B cell (primary cell): ENCODE measurements at regions not wholly inside any gene's neighbourhood (a gene's known extent, or its start where the extent isn't known, plus 50 kb on each side); places are given as distances from the start of the nearest gene placed in this dataset.

Source experiments
- ATAC-seq: fragments of 200-7000 bp; cut with Tn5 transposase; one replicate; pipeline ENCODE4 v1.10.0; 2021; ENCODE audit warnings: low read depth, mild to moderate bottlenecking, moderate number of reproducible peaks, moderate library complexity
- CTCF ChIA-PET: fragments of 350-600 bp; sonication (Branson Sonifier 250); formaldehyde crosslinking; loops from one replicate; lab custom pipeline; 2021; ENCODE audit warnings: antibody characterized with exemption, inconsistent platforms; lab: Charles Lee
- POLR2A ChIA-PET: fragments of 350-600 bp; sonication (Branson Sonifier 250); formaldehyde crosslinking; loops from one replicate; lab custom pipeline; 2021; ENCODE audit warnings: antibody characterized with exemption; lab: Charles Lee
- DNase-seq: peaks from one replicate; pipeline ENCODE4 v3.0.0; 2013
- H2AFZ ChIP-seq: 2 replicates; pipeline ENCODE4 v1.6.1; 2012; ENCODE audit warnings: mild to moderate bottlenecking, low read depth, low read length; ENCODE audit not compliant: insufficient read depth, poor library complexity, severe bottlenecking
- H3K27ac ChIP-seq, 2 donors: 1 replicate in 1 of 2; 2 replicates in 1 of 2; pipeline ENCODE4 v1.5.1; 2012 to 2013; ENCODE audit warnings: low read length in 2 of 2, mild to moderate bottlenecking in 2 of 2, moderate library complexity in 1 of 2
- H3K27me3 ChIP-seq, 4 experiments: fragments of 200-600 bp in 1 of 4; sonication (generic) in 1 of 4; replicated peaks in 1 of 4; 1 replicate in 2 of 4; 2 replicates in 2 of 4; pipeline versions ENCODE4 v1.6.1 to v1.7.0; 2013 to 2016; ENCODE audit warnings: low read length in 3 of 4, mild to moderate bottlenecking in 2 of 4, mixed read lengths in 1 of 4, moderate library complexity in 1 of 4; ENCODE audit not compliant: insufficient read depth in 4 of 4, control insufficient read depth in 3 of 4; ENCODE audit errors: control extremely low read depth in 1 of 4
- H3K36me3 ChIP-seq, 2 experiments: replicated peaks in 1 of 2; 1 replicate in 1 of 2; 2 replicates in 1 of 2; pipeline versions ENCODE4 v1.6.1 to v1.7.1; 2013; ENCODE audit warnings: low read length in 1 of 2; ENCODE audit not compliant: insufficient read depth in 2 of 2, control insufficient read depth in 1 of 2; ENCODE audit errors: control extremely low read depth in 1 of 2, extremely low read depth in 1 of 2
- H3K4me1 ChIP-seq, 2 donors: fragments of 200-600 bp in 1 of 2; sonication (generic) in 1 of 2; 1 replicate in 1 of 2; 2 replicates in 1 of 2; pipeline versions ENCODE4 v1.5.1 to v1.6.1; 2013 to 2017; ENCODE audit warnings: low read length in 2 of 2; ENCODE audit not compliant: control insufficient read depth in 2 of 2, insufficient read depth in 2 of 2
- H3K4me2 ChIP-seq: replicated peaks from 2 replicates; pipeline ENCODE3; 2012; ENCODE audit warnings: mild to moderate bottlenecking, low read depth, low read length; ENCODE audit not compliant: poor library complexity, severe bottlenecking
- H3K4me3 ChIP-seq, 5 experiments: fragments of 200-600 bp in 1 of 5; sonication (generic) in 1 of 5; 1 replicate in 3 of 5; 2 replicates in 2 of 5; pipeline versions ENCODE4 v1.5.1 to v1.7.0; 2011 to 2016; ENCODE audit warnings: low read length in 4 of 5, mild to moderate bottlenecking in 4 of 5, low read depth in 2 of 5, control low read depth in 1 of 5, moderate library complexity in 1 of 5; ENCODE audit not compliant: insufficient read depth in 1 of 5; ENCODE audit errors: control extremely low read depth in 1 of 5, extremely low read depth in 1 of 5
- H3K79me2 ChIP-seq: fragments of 200-600 bp; sonication (generic); one replicate; pipeline ENCODE4 v1.6.0; 2016; ENCODE audit warnings: low read length; ENCODE audit not compliant: control insufficient read depth, insufficient read depth
- H3K9ac ChIP-seq: fragments of 200-600 bp; sonication (generic); 2 replicates; pipeline ENCODE4 v1.6.1; 2017; ENCODE audit warnings: mild to moderate bottlenecking, low read length, moderate library complexity
- H3K9me3 ChIP-seq, 3 donors: one replicate each; pipeline versions ENCODE4 v1.6.1 to v1.7.1; 2013; ENCODE audit warnings: low read length in 2 of 3; ENCODE audit not compliant: control insufficient read depth in 2 of 3, insufficient read depth in 1 of 3; ENCODE audit errors: control extremely low read depth in 1 of 3
- H4K20me1 ChIP-seq: 2 replicates; pipeline ENCODE4 v1.6.0; 2012; ENCODE audit warnings: mild to moderate bottlenecking, low read length; ENCODE audit not compliant: insufficient read depth, control insufficient read depth, poor library complexity, severe bottlenecking
- H3K27ac Mint-ChIP-seq: one replicate; pipeline ENCODE4 v1.8.0; 2021; ENCODE audit warnings: mixed read lengths
- H3K27me3 Mint-ChIP-seq: one replicate; pipeline ENCODE4 v1.8.0; 2021; ENCODE audit warnings: mixed read lengths
- H3K4me1 Mint-ChIP-seq: one replicate; pipeline ENCODE4 v1.8.0; 2021; ENCODE audit warnings: mixed read lengths
- H3K4me3 Mint-ChIP-seq: one replicate; pipeline ENCODE4 v1.8.0; 2021; ENCODE audit warnings: mixed read lengths
- H3K9me3 Mint-ChIP-seq: one replicate; pipeline ENCODE4 v1.8.0; 2022; ENCODE audit warnings: mixed read lengths; ENCODE audit not compliant: insufficient read depth
- EZH2 ChIP-seq: IDR thresholded peaks from 2 replicates; pipeline ENCODE4 v1.6.1; 2012; ENCODE audit warnings: borderline replicate concordance, low read depth, mild to moderate bottlenecking, moderate library complexity, low read length; ENCODE audit not compliant: insufficient read depth, poor library complexity, severe bottlenecking
- WGBS: methylation state at CpG from one replicate; pipeline ENCODE4 v1.1.5; 2013; ENCODE audit warnings: missing lambda C conversion rate; ENCODE audit not compliant: insufficient coverage; 5-methylcytosine and 5-hydroxymethylcytosine counted together
- intact Hi-C: fragments of 100-400 bp; cut with micrococcal nuclease; formaldehyde crosslinking; loops from one replicate; pipeline ENCODE4 v1.10.0; 2022
- TF ChIP-seq, protein P1 (sequence below): fragments of 200-600 bp; IDR thresholded peaks from one replicate; pipeline ENCODE4 v1.8.0; 2022; ENCODE audit warnings: antibody characterized with exemption, mild to moderate bottlenecking

DNA sequence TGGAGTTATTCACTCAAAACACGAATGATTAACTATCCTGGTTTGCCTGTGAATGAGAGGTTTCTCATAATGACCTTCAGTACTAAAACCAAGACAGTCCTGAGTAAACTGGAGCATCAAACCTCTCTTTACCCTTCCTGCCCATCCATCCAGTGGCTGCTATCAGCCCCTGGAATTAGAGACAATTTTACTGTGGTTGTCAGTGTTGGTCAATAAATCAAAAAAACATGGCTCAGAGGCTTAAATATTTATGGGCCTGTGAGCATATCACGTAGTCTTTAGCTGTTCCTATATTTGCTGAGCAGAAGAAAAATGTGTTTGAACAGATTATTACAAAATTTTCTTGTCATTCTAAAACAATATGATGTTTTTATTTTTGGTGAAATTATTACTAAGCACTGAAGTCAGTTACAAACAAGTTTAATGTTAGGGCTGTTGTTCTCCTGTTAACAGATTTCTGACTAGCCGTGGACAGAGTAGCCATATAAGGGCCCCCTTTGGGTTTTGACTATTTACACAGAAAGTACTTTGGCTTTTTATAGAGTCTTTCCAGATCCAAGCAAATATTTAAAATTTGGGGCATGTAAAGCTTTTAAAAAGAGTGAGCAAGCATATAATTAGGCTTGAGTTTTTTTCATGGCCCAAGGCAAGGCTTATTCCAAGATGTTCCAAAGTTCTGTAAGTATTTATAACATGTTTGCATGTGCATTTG is 580.9 kb downstream of the DIPK2A start:
- H3K9me3 ChIP-seq, result no peaks in the 10 kb centered on the region
- no peak overlapping the region for H3K27ac Mint-ChIP-seq
- no CpG with 5 or more reads among the region's 3 CpGs for WGBS
- no peaks in the 10 kb centered on the region for H3K4me1 ChIP-seq
- ATAC-seq (no peak), DNase-seq (no peak)
- H3K4me2 ChIP-seq, result no peak overlapping the region
- H3K27me3 ChIP-seq, result no peaks in the 10 kb centered on the region
- no peak overlapping the region for H3K4me3 ChIP-seq
- H3K9ac ChIP-seq, result no peak overlapping the region
- H3K9me3 Mint-ChIP-seq, result no peaks in the 10 kb centered on the region
- TF ChIP-seq EZH2, result no peak
- TF ChIP-seq, protein P1, sequence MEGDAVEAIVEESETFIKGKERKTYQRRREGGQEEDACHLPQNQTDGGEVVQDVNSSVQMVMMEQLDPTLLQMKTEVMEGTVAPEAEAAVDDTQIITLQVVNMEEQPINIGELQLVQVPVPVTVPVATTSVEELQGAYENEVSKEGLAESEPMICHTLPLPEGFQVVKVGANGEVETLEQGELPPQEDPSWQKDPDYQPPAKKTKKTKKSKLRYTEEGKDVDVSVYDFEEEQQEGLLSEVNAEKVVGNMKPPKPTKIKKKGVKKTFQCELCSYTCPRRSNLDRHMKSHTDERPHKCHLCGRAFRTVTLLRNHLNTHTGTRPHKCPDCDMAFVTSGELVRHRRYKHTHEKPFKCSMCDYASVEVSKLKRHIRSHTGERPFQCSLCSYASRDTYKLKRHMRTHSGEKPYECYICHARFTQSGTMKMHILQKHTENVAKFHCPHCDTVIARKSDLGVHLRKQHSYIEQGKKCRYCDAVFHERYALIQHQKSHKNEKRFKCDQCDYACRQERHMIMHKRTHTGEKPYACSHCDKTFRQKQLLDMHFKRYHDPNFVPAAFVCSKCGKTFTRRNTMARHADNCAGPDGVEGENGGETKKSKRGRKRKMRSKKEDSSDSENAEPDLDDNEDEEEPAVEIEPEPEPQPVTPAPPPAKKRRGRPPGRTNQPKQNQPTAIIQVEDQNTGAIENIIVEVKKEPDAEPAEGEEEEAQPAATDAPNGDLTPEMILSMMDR, result no peak
- H3K27me3 Mint-ChIP-seq, result no peaks in the 10 kb centered on the region
- intact Hi-C loops, result no loop called here
- H3K79me2 ChIP-seq, result no peaks in the 10 kb centered on the region
- no peaks in the 10 kb centered on the region for H4K20me1 ChIP-seq
- no peak overlapping the region for H2AFZ ChIP-seq
- POLR2A ChIA-PET, result no interaction called here
- H3K4me1 Mint-ChIP-seq, result no peaks in the 10 kb centered on the region
- CTCF ChIA-PET, result no interaction called here
- H3K4me3 Mint-ChIP-seq, result no peak overlapping the region
- no peak overlapping the region for H3K27ac ChIP-seq
- H3K36me3 ChIP-seq, result no peaks in the 10 kb centered on the region

DNA sequence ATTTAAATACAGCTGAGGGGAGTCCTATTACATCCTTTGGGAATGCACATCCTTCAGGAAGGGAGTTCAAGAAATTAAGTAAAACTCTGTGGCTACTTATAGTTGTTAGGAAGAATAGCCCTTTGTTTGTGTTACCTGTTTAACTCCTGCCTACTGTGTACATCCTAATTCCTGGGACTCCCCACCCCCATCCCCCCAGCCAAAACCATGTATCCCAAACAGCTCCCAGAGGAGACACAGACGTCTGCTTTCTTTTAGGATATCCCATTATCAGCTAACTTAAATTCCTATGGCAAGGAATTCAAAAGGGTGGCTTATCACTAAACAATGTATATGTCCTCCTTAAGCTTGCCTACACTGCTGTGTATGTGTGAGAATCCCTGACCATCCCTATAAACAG is 581.7 kb downstream of the DIPK2A start:
- Histone ChIP-seq H3K27ac (no peak overlapping the region), H3K4me1 (no peaks in the 10 kb centered on the region), H2AFZ (no peak overlapping the region), H3K9me3 (no peaks in the 10 kb centered on the region), H4K20me1 (no peaks in the 10 kb centered on the region), H3K36me3 (no peaks in the 10 kb centered on the region), H3K9ac (no peak overlapping the region), H3K27me3 (no peaks in the 10 kb centered on the region), H3K79me2 (no peaks in the 10 kb centered on the region), H3K4me2 (no peak overlapping the region), H3K4me3 (no peak overlapping the region)
- ChIA-PET CTCF (no interaction called here), POLR2A (no interaction called here)
- Mint-ChIP-seq H3K4me1 (no peaks in the 10 kb centered on the region), H3K9me3 (no peaks in the 10 kb centered on the region), H3K27ac (no peak overlapping the region), H3K4me3 (no peak overlapping the region), H3K27me3 (no peaks in the 10 kb centered on the region)
- ATAC-seq (no peak), DNase-seq (no peak)
- TF ChIP-seq, protein P1, result no peak
- TF ChIP-seq EZH2, result no peak
- intact Hi-C loops, result no loop called here
- no CpG with 5 or more reads among the region's 1 CpG for WGBS
